ENCODE measurements at regions not wholly inside any gene's neighbourhood (a gene's known extent, or its start where the extent isn't known, plus 50 kb on each side); places are given as distances from the start of the nearest gene placed in this dataset.
"Not testable (repeated sequence)": the region's sequence is repeated elsewhere in the genome, so short reads cannot be mapped to it uniquely, and the experiment has no call there.

DNA sequence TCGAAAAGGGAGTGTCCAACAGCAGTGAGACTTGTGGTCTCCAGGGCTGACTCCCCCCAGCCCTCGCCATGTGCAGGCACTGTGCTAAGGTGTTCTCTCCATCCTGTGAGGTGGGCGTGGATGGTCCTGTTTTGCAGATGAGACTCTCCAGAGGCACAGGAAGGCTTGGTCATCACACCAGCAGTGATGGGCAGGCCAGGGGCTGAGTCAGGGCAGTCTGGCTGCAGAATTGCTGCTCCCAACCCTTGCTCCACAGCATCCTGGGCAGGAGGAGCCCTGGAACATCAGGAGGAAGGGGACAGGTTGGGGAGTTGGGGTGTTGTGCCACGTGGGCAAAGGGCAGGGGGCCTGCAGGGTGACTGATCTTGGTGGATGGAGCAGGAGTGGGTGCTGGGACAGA is 69.3 kb upstream of the TUBA3E start:
- TF ChIP-seq POLR2A, CTCF (IDR thresholded peaks at IDR 0.05): not testable (repeated sequence)
